Neural cell (in vitro differentiated cells): ENCODE measurements at regions not wholly inside any gene's neighbourhood (a gene's known extent, or its start where the extent isn't known, plus 50 kb on each side); places are given as distances from the start of the nearest gene placed in this dataset.

Source experiments
- EP300 ChIP-seq: fragments of 450-650 bp; conservative IDR thresholded peaks from 2 replicates; pipeline ENCODE4 v1.6.1; 2014; ENCODE audit warnings: antibody characterized with exemption, mild to moderate bottlenecking, moderate library complexity; ENCODE audit not compliant: poor library complexity, severe bottlenecking
- EZH2 ChIP-seq: fragments of 200-600, 300-800 bp; shearing (Covaris generic), sonication (generic); IDR thresholded peaks from 2 replicates; pipeline ENCODE4 v1.6.1; 2014; ENCODE audit warnings: antibody characterized with exemption, low read length, borderline replicate concordance, mild to moderate bottlenecking; ENCODE audit not compliant: insufficient read depth, poor library complexity, severe bottlenecking
- POLR2AphosphoS5 ChIP-seq: IDR thresholded peaks from 2 replicates; pipeline ENCODE4 v1.6.1; 2012
- RAD21 ChIP-seq: fragments of 450-650 bp; conservative IDR thresholded peaks from 2 replicates; pipeline ENCODE4 v1.6.1; 2014; ENCODE audit warnings: antibody characterized with exemption, mild to moderate bottlenecking, moderate library complexity
- SMC3 ChIP-seq: fragments of 450-650 bp; conservative IDR thresholded peaks from 2 replicates; pipeline ENCODE4 v1.6.1; 2014; ENCODE audit warnings: antibody characterized with exemption, mild to moderate bottlenecking, moderate library complexity; ENCODE audit not compliant: poor library complexity
- TAF1 ChIP-seq: IDR thresholded peaks from 2 replicates; pipeline ENCODE4 v1.6.1; 2012; ENCODE audit warnings: low read depth
- TF ChIP-seq, protein P1 (sequence below): fragments of 450-650 bp; IDR thresholded peaks from 2 replicates; pipeline ENCODE4 v1.5.1; 2014; ENCODE audit warnings: antibody characterized with exemption, mild to moderate bottlenecking, moderate library complexity; ENCODE audit not compliant: poor library complexity, severe bottlenecking
- TF ChIP-seq, protein P2 (sequence below): IDR thresholded peaks from 2 replicates; pipeline ENCODE4 v1.6.1; 2012; ENCODE audit warnings: borderline replicate concordance

DNA sequence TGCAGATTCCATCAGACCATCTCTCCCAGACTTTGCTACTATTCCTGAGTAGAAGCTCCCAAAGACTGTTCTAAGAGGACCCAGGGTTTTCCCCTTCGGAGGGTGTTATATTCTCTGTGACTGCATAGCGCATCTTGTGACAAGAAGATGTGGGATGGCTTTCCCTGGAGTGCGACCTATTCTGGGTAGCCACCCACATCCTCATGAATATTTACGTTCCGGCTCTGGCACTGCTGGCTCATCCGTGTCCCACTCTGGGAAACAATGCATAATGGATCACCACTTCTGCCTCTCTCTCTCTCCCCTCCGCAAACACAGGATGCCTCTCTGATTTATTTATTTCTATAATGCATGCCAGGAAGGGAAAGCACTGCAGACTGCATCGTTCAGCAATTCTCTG lies 166.1 kb downstream of the PYDC2 start:
- TF ChIP-seq, protein P1, sequence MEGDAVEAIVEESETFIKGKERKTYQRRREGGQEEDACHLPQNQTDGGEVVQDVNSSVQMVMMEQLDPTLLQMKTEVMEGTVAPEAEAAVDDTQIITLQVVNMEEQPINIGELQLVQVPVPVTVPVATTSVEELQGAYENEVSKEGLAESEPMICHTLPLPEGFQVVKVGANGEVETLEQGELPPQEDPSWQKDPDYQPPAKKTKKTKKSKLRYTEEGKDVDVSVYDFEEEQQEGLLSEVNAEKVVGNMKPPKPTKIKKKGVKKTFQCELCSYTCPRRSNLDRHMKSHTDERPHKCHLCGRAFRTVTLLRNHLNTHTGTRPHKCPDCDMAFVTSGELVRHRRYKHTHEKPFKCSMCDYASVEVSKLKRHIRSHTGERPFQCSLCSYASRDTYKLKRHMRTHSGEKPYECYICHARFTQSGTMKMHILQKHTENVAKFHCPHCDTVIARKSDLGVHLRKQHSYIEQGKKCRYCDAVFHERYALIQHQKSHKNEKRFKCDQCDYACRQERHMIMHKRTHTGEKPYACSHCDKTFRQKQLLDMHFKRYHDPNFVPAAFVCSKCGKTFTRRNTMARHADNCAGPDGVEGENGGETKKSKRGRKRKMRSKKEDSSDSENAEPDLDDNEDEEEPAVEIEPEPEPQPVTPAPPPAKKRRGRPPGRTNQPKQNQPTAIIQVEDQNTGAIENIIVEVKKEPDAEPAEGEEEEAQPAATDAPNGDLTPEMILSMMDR, result no peak
- TF ChIP-seq RAD21, result no peak
- no peak for TF ChIP-seq EZH2
- TF ChIP-seq POLR2AphosphoS5, result no peak
- no peak for TF ChIP-seq SMC3
- TF ChIP-seq, protein P2, sequence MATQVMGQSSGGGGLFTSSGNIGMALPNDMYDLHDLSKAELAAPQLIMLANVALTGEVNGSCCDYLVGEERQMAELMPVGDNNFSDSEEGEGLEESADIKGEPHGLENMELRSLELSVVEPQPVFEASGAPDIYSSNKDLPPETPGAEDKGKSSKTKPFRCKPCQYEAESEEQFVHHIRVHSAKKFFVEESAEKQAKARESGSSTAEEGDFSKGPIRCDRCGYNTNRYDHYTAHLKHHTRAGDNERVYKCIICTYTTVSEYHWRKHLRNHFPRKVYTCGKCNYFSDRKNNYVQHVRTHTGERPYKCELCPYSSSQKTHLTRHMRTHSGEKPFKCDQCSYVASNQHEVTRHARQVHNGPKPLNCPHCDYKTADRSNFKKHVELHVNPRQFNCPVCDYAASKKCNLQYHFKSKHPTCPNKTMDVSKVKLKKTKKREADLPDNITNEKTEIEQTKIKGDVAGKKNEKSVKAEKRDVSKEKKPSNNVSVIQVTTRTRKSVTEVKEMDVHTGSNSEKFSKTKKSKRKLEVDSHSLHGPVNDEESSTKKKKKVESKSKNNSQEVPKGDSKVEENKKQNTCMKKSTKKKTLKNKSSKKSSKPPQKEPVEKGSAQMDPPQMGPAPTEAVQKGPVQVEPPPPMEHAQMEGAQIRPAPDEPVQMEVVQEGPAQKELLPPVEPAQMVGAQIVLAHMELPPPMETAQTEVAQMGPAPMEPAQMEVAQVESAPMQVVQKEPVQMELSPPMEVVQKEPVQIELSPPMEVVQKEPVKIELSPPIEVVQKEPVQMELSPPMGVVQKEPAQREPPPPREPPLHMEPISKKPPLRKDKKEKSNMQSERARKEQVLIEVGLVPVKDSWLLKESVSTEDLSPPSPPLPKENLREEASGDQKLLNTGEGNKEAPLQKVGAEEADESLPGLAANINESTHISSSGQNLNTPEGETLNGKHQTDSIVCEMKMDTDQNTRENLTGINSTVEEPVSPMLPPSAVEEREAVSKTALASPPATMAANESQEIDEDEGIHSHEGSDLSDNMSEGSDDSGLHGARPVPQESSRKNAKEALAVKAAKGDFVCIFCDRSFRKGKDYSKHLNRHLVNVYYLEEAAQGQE, result peak; percentile 78
- TF ChIP-seq TAF1, result no peak
- TF ChIP-seq EP300, result no peak
